ENCODE measurements at regions not wholly inside any gene's neighbourhood (a gene's known extent, or its start where the extent isn't known, plus 50 kb on each side); places are given as distances from the start of the nearest gene placed in this dataset.

DNA sequence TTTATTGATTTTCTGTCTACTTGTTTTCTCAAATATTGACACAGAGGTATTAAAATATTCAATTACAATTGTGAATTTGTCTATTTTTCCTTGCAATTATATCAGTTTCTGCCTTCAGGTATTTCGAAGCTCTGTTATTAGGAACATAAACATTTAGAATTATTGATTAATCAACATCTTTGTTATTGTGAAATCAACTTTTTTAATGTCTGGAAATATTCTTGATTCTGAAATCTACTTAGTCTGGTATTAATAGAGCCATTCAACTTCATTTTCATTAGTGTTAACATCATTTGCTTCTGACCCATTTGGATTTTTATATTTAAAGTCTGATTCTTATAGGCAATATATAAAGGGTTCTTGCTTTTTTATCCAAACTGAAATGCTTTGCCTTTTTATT lies 69.8 kb upstream of the CALN1 start:
- DNase-seq (ENCODE audit: low read depth, low spot score), result no peak
- H3K9me3 ChIP-seq (ENCODE audit: insufficient read depth, low read length), result no peaks in the 10 kb centered on the region
- H3K9ac ChIP-seq (ENCODE audit: insufficient read length, low read depth), result no peak overlapping the region
- TF ChIP-seq SUZ12 (IDR thresholded peaks at IDR 0.05; ENCODE audit: extremely low read depth, insufficient read depth, insufficient read length) (no peak), ZNF274 (IDR thresholded peaks at IDR 0.05; ENCODE audit: low read depth, low read length) (no peak), YY1 (IDR thresholded peaks at IDR 0.05; ENCODE audit: insufficient read depth, insufficient read length) (no peak)
- H3K4me3 ChIP-seq (ENCODE audit: insufficient read length, low read depth), result no peak overlapping the region
- no peaks in the 10 kb centered on the region for H3K36me3 ChIP-seq (ENCODE audit: insufficient read depth, insufficient read length, low read length)
- no peaks in the 10 kb centered on the region for H3K4me1 ChIP-seq (ENCODE audit: insufficient read depth, insufficient read length)
- no peaks in the 10 kb centered on the region for H3K27me3 ChIP-seq (ENCODE audit: insufficient read depth, insufficient read length)

DNA sequence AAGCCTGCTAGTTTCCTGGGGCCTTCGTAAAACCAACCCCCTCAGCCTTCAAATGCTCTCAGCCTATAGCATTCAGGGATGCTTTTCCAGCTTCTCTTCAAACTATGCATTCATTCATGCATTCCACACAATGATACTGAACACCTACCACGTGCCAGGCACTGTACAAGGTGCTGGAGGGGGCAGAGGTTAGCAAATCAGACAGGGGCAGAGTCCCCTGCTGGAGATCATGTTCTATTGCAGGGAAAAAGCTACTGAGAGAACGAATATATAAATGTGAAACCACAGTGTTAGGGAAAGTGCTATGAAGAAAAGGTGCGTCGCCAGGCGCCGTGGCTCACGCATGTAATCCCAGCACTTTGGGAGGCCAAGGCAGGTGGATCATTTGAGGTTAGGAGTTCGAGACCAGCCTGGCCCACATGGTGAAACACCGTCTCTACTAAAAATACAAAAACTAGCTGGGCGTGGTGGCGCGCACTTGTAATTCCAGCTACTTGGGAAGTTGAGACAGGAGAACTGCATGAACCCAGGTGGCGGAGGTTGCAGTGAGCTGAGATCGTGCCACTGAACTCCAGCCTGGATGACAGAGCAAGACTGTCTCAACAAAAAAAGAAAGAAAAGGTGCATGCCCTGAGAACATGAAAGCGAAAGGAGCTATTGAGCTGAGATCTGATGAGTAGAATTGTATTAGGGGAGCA lies 64.6 kb upstream of the CALN1 start:
- TF ChIP-seq SUZ12 (IDR thresholded peaks at IDR 0.05; ENCODE audit: extremely low read depth, insufficient read depth, insufficient read length) (no peak), ZNF274 (IDR thresholded peaks at IDR 0.05; ENCODE audit: low read depth, low read length) (no peak), YY1 (IDR thresholded peaks at IDR 0.05; ENCODE audit: insufficient read depth, insufficient read length) (no peak)
- DNase-seq (ENCODE audit: low read depth, low spot score), result no peak
- peaks cover 8% of the 10 kb centered on the region; the same call in 1 of the 2 replicates for H3K9me3 ChIP-seq (ENCODE audit: insufficient read depth, low read length)
- H3K27me3 ChIP-seq (ENCODE audit: insufficient read depth, insufficient read length), result no peaks in the 10 kb centered on the region
- no peaks in the 10 kb centered on the region for H3K4me1 ChIP-seq (ENCODE audit: insufficient read depth, insufficient read length)
- no peak overlapping the region for H3K9ac ChIP-seq (ENCODE audit: insufficient read length, low read depth)
- no peak overlapping the region for H3K4me3 ChIP-seq (ENCODE audit: insufficient read length, low read depth)
- H3K36me3 ChIP-seq (ENCODE audit: insufficient read depth, insufficient read length, low read length), result no peaks in the 10 kb centered on the region

DNA sequence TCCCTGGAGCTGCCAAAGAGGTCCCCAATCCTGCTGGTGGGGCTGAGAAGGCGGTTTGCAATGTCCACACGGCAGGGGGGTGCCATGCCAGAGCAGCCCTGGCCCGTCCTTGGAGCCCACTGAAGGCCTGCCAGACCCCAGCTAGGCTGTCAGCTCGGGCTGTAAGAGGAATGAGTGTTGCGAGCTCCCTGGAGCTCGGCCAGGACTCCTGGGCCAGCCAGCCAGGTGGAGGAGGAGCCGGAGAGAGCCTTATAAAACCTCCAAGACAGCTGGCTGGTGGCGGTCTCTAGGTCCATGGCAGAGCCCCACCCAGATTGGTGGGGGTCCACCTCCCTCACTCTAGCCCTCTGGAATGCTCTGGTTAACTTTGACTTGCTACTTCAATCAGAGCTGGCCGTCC lies 55.1 kb upstream of the CALN1 start:
- Histone ChIP-seq H3K9ac (ENCODE audit: insufficient read length, low read depth) (no peak overlapping the region), H3K4me3 (ENCODE audit: insufficient read length, low read depth) (no peak overlapping the region), H3K4me1 (ENCODE audit: insufficient read depth, insufficient read length) (no peaks in the 10 kb centered on the region), H3K36me3 (ENCODE audit: insufficient read depth, insufficient read length, low read length) (no peaks in the 10 kb centered on the region), H3K27me3 (ENCODE audit: insufficient read depth, insufficient read length) (peaks cover 2% of the 10 kb centered on the region), H3K9me3 (ENCODE audit: insufficient read depth, low read length) (no peaks in the 10 kb centered on the region)
- DNase-seq (ENCODE audit: low read depth, low spot score), result no peak
- TF ChIP-seq SUZ12 (IDR thresholded peaks at IDR 0.05; ENCODE audit: extremely low read depth, insufficient read depth, insufficient read length) (no peak), YY1 (IDR thresholded peaks at IDR 0.05; ENCODE audit: insufficient read depth, insufficient read length) (no peak)

DNA sequence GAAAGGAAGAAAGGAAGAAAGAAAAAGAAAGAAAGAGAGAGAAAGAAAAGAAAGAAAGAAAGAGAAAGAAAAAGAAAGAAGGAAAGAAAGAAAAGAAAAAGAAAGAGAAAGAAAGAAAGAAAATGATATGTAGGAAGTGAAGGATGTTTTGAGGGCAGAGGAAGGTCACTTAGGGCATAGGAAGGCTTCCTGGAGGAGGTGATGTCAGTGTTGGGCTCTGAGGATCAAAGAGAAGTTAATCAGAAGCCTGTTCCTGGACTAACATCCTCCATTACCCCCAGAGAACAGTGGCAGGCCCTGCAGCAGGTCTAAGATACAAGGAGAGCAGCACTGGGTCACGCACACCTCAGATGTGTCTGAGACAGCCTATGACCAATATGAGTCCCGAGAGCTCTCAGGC lies 54.7 kb upstream of the CALN1 start:
- no peak for DNase-seq (ENCODE audit: low read depth, low spot score)
- no peak for TF ChIP-seq YY1 (IDR thresholded peaks at IDR 0.05; ENCODE audit: insufficient read depth, insufficient read length)
- no peak for TF ChIP-seq ZNF274 (IDR thresholded peaks at IDR 0.05; ENCODE audit: low read depth, low read length)
- TF ChIP-seq SUZ12 (IDR thresholded peaks at IDR 0.05; ENCODE audit: extremely low read depth, insufficient read depth, insufficient read length), result no peak
- Histone ChIP-seq H3K36me3 (ENCODE audit: insufficient read depth, insufficient read length, low read length) (no peaks in the 10 kb centered on the region), H3K4me1 (ENCODE audit: insufficient read depth, insufficient read length) (no peaks in the 10 kb centered on the region), H3K9me3 (ENCODE audit: insufficient read depth, low read length) (no peaks in the 10 kb centered on the region), H3K27me3 (ENCODE audit: insufficient read depth, insufficient read length) (peaks cover 2% of the 10 kb centered on the region), H3K4me3 (ENCODE audit: insufficient read length, low read depth) (no peak overlapping the region), H3K9ac (ENCODE audit: insufficient read length, low read depth) (no peak overlapping the region)

DNA sequence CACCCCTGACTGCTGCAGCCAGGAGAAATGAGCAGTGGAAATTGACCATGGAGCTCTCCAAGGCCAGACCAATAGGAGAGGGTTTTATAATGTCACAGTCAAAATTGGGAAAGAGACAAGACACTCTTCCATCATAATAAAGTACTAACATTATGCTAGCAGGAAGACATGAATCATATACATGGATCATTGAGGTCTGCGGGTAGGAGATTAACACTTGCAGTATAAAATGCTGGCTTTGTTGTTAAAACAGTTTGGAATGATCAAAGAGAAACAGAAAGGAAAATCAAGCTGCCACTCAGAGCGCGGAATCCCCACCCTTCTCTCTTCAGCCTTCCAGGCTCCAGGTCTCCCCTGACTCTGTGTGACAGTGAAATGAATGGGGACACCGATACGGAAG lies 53.4 kb upstream of the CALN1 start:
- no peak overlapping the region for H3K9ac ChIP-seq (ENCODE audit: insufficient read length, low read depth)
- H3K4me3 ChIP-seq (ENCODE audit: insufficient read length, low read depth), result no peak overlapping the region
- H3K36me3 ChIP-seq (ENCODE audit: insufficient read depth, insufficient read length, low read length), result no peaks in the 10 kb centered on the region
- H3K9me3 ChIP-seq (ENCODE audit: insufficient read depth, low read length), result no peaks in the 10 kb centered on the region
- H3K4me1 ChIP-seq (ENCODE audit: insufficient read depth, insufficient read length), result no peaks in the 10 kb centered on the region
- peaks cover 2% of the 10 kb centered on the region for H3K27me3 ChIP-seq (ENCODE audit: insufficient read depth, insufficient read length)
- TF ChIP-seq YY1 (IDR thresholded peaks at IDR 0.05; ENCODE audit: insufficient read depth, insufficient read length) (no peak), ZNF274 (IDR thresholded peaks at IDR 0.05; ENCODE audit: low read depth, low read length) (no peak), SUZ12 (IDR thresholded peaks at IDR 0.05; ENCODE audit: extremely low read depth, insufficient read depth, insufficient read length) (no peak)
- no peak for DNase-seq (ENCODE audit: low read depth, low spot score)

DNA sequence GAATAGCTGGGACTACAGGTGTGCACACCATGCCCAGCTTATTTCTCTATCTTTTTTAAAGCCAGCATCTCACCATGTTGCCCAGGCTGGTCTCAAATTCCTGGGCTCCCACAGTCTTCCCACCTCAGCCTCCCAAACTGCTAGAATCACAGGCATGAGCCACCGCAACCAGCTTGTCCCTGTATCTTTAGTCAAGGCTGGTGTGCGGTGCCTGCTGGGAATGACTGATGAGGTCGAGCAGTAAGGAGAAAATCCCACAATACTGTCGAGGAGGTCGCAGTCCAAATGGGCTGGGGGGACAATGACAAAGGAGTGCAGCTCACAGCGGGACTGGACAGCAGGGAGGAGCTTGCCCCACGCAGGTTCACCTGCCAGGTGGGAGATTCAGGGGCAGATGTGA lies 50.2 kb upstream of the CALN1 start:
- Histone ChIP-seq H3K4me3 (ENCODE audit: insufficient read length, low read depth) (no peak overlapping the region), H3K36me3 (ENCODE audit: insufficient read depth, insufficient read length, low read length) (no peaks in the 10 kb centered on the region), H3K4me1 (ENCODE audit: insufficient read depth, insufficient read length) (no peaks in the 10 kb centered on the region), H3K9me3 (ENCODE audit: insufficient read depth, low read length) (no peaks in the 10 kb centered on the region), H3K9ac (ENCODE audit: insufficient read length, low read depth) (no peak overlapping the region), H3K27me3 (ENCODE audit: insufficient read depth, insufficient read length) (peaks cover 2% of the 10 kb centered on the region)
- TF ChIP-seq YY1 (IDR thresholded peaks at IDR 0.05; ENCODE audit: insufficient read depth, insufficient read length) (no peak), SUZ12 (IDR thresholded peaks at IDR 0.05; ENCODE audit: extremely low read depth, insufficient read depth, insufficient read length) (no peak), ZNF274 (IDR thresholded peaks at IDR 0.05; ENCODE audit: low read depth, low read length) (no peak)
- DNase-seq (ENCODE audit: low read depth, low spot score), result no peak
